ENCODE measurements at regions not wholly inside any gene's neighbourhood (a gene's known extent, or its start where the extent isn't known, plus 50 kb on each side); places are given as distances from the start of the nearest gene placed in this dataset.
"Not testable (repeated sequence)": the region's sequence is repeated elsewhere in the genome, so short reads cannot be mapped to it uniquely, and the experiment has no call there.

- TF ChIP-seq POLR2A, POLR2AphosphoS5 (IDR thresholded peaks at IDR 0.05; ENCODE audit: low read depth, low read length): not testable (repeated sequence)
Observed at GRCh38 chr6:71832110-71832764, 54.1 kb upstream of the RIMS1 start.
